ENCODE measurements at regions not wholly inside any gene's neighbourhood (a gene's known extent, or its start where the extent isn't known, plus 50 kb on each side); places are given as distances from the start of the nearest gene placed in this dataset.

- H3K27me3 ChIP-seq, result no peaks in the 10 kb centered on the region
- H3K9ac ChIP-seq, result no peak overlapping the region
- TF ChIP-seq Cebpa-rat (IDR thresholded peaks at IDR 0.05), result no peak
- no peak overlapping the region for H3K4me3 ChIP-seq
- no peaks in the 10 kb centered on the region for H4K20me1 ChIP-seq
- no peaks in the 10 kb centered on the region for H3K36me3 ChIP-seq
- H3K4me1 ChIP-seq, result no peaks in the 10 kb centered on the region
- no peak overlapping the region for H3K4me2 ChIP-seq
- peaks cover 0 to 2% (median 1%) of the 10 kb centered on the region in 11 experiments; a peak in 19 of 22 replicates for H3K9me3 ChIP-seq (replicated peaks in 1 of 11)
- no peak overlapping the region for H3K27ac ChIP-seq
Measured at GRCh38 chr2:11054783-11055678, 100.2 kb upstream of the SLC66A3 start.

- H3K4me1 ChIP-seq, result no peaks in the 10 kb centered on the region
- H3K4me3 ChIP-seq, result no peak overlapping the region
- H3K36me3 ChIP-seq, result no peaks in the 10 kb centered on the region
- H3K4me2 ChIP-seq, result no peak overlapping the region
- no peaks in the 10 kb centered on the region for H4K20me1 ChIP-seq
- TF ChIP-seq Cebpa-rat (IDR thresholded peaks at IDR 0.05), result no peak
- H3K9me3 ChIP-seq (replicated peaks in 1 of 11), result peaks cover 6 to 9% (median 8%) of the 10 kb centered on the region in 11 experiments
- no peak overlapping the region for H3K9ac ChIP-seq
- no peaks in the 10 kb centered on the region for H3K27me3 ChIP-seq
- H3K27ac ChIP-seq, result no peak overlapping the region
Measured at GRCh38 chr2:11055679-11056215, 99.5 kb upstream of the SLC66A3 start.

GRCh38 chr2:11056614-11057013, 98.7 kb upstream of the SLC66A3 start:
- H3K4me3 ChIP-seq, result no peak overlapping the region
- H4K20me1 ChIP-seq, result no peaks in the 10 kb centered on the region
- no peak overlapping the region for H3K9ac ChIP-seq
- no peaks in the 10 kb centered on the region for H3K27me3 ChIP-seq
- no peak for TF ChIP-seq Cebpa-rat (IDR thresholded peaks at IDR 0.05)
- peaks cover 11 to 17% (median 15%) of the 10 kb centered on the region in 11 experiments for H3K9me3 ChIP-seq (replicated peaks in 1 of 11)
- H3K36me3 ChIP-seq, result no peaks in the 10 kb centered on the region
- H3K4me1 ChIP-seq, result no peaks in the 10 kb centered on the region
- no peak overlapping the region for H3K27ac ChIP-seq
- H3K4me2 ChIP-seq, result no peak overlapping the region

- TF ChIP-seq Cebpa-rat (IDR thresholded peaks at IDR 0.05), result no peak
- Histone ChIP-seq H3K27ac (no peak overlapping the region), H3K4me3 (no peak overlapping the region), H3K4me1 (no peaks in the 10 kb centered on the region), H3K4me2 (no peak overlapping the region), H3K9me3 (replicated peaks in 1 of 11) (peaks cover 14 to 21% (median 17%) of the 10 kb centered on the region in 11 experiments), H3K36me3 (no peaks in the 10 kb centered on the region), H4K20me1 (no peaks in the 10 kb centered on the region), H3K9ac (no peak overlapping the region), H3K27me3 (no peaks in the 10 kb centered on the region)
Measured at GRCh38 chr2:11057031-11057430, 98.2 kb upstream of the SLC66A3 start.

- Histone ChIP-seq H3K9me3 (replicated peaks in 1 of 11) (peaks cover 18 to 31% (median 22%) of the 10 kb centered on the region in 11 experiments), H4K20me1 (no peaks in the 10 kb centered on the region), H3K36me3 (no peaks in the 10 kb centered on the region), H3K4me1 (no peaks in the 10 kb centered on the region), H3K9ac (no peak overlapping the region), H3K4me3 (no peak overlapping the region), H3K27ac (no peak overlapping the region), H3K27me3 (no peaks in the 10 kb centered on the region), H3K4me2 (no peak overlapping the region)
- no peak for TF ChIP-seq Cebpa-rat (IDR thresholded peaks at IDR 0.05)
Measured at GRCh38 chr2:11058129-11058528, 97.1 kb upstream of the SLC66A3 start.

GRCh38 chr2:11060376-11061169, 94.7 kb upstream of the SLC66A3 start:
- H3K4me3 ChIP-seq, result no peak overlapping the region
- H3K4me2 ChIP-seq, result no peak overlapping the region
- no peak overlapping the region for H3K9ac ChIP-seq
- TF ChIP-seq Cebpa-rat (IDR thresholded peaks at IDR 0.05), result no peak
- no peaks in the 10 kb centered on the region for H3K27me3 ChIP-seq
- H3K27ac ChIP-seq, result no peak overlapping the region
- H3K36me3 ChIP-seq, result no peaks in the 10 kb centered on the region
- H3K4me1 ChIP-seq, result no peaks in the 10 kb centered on the region
- no peaks in the 10 kb centered on the region for H4K20me1 ChIP-seq
- peaks cover 18 to 33% (median 22%) of the 10 kb centered on the region in 11 experiments for H3K9me3 ChIP-seq (replicated peaks in 1 of 11)

- peaks cover 0 to 2% (median 0%) of the 10 kb centered on the region in 10 experiments; a peak in 4 of 20 replicates for H3K4me1 ChIP-seq
- no peaks in the 10 kb centered on the region for H3K27me3 ChIP-seq
- no peak overlapping the region for H3K9ac ChIP-seq
- H3K4me2 ChIP-seq, result no peak overlapping the region
- no peak overlapping the region for H3K4me3 ChIP-seq
- TF ChIP-seq Cebpa-rat (IDR thresholded peaks at IDR 0.05), result no peak
- no peaks in the 10 kb centered on the region for H3K36me3 ChIP-seq
- no peak overlapping the region for H3K27ac ChIP-seq
- H4K20me1 ChIP-seq, result no peaks in the 10 kb centered on the region
- peaks cover 9 to 23% (median 16%) of the 10 kb centered on the region in 11 experiments for H3K9me3 ChIP-seq (replicated peaks in 1 of 11)
Measured at GRCh38 chr2:11065833-11066485, 89.3 kb upstream of the SLC66A3 start.

GRCh38 chr2:11067221-11068078, 87.8 kb upstream of the SLC66A3 start:
- Histone ChIP-seq H4K20me1 (no peaks in the 10 kb centered on the region), H3K27me3 (no peaks in the 10 kb centered on the region), H3K9me3 (replicated peaks in 1 of 11) (peaks cover 2 to 23% (median 14%) of the 10 kb centered on the region in 11 experiments; a peak in 19 of 22 replicates), H3K27ac (no peak overlapping the region), H3K36me3 (no peaks in the 10 kb centered on the region), H3K4me2 (no peak overlapping the region), H3K4me1 (peaks cover 0 to 15% (median 9%) of the 10 kb centered on the region in 10 experiments; a peak in 13 of 20 replicates), H3K9ac (no peak overlapping the region), H3K4me3 (no peak overlapping the region)
- TF ChIP-seq Cebpa-rat (IDR thresholded peaks at IDR 0.05), result no peak

Data from BLaER1 treated with 17β-estradiol and CSF1 and Interleukin-3, amounts not matched to agents 10 nM and 100 nM (cell line).